SK-N-SH (cell line): ENCODE measurements at regions not wholly inside any gene's neighbourhood (a gene's known extent, or its start where the extent isn't known, plus 50 kb on each side); places are given as distances from the start of the nearest gene placed in this dataset.

Experiments
- CTCF ChIA-PET: fragments of 300-600, 350-600 bp; formaldehyde crosslinking; extraction: SDS; loops from one replicate; lab custom pipeline; 2021; lab: Yijun Ruan, JAX
- POLR2A ChIA-PET: fragments of 350-600 bp; sonication (Branson Sonifier 250); formaldehyde crosslinking; extraction: SDS; loops from one replicate; lab custom pipeline; 2020; ENCODE audit warnings: antibody characterized with exemption, inconsistent platforms; lab: Yijun Ruan, JAX
- DNase-seq: peaks from one replicate; pipeline ENCODE4 v3.0.0; 2012
- H2AFZ ChIP-seq: fragments of 200-600 bp; sonication (generic); 2 replicates; pipeline ENCODE4 v1.8.1; 2016; ENCODE audit warnings: antibody characterized with exemption, mild to moderate bottlenecking, low read depth
- H3F3A ChIP-seq: fragments of 200-600 bp; sonication (generic); replicated peaks from 2 replicates; pipeline ENCODE3; 2016; ENCODE audit warnings: antibody characterized with exemption, mild to moderate bottlenecking; ENCODE audit not compliant: insufficient read depth
- H3K27ac ChIP-seq, 2 experiments: fragments of 200-500 bp in 1 of 2; fragments of 200-600 bp in 1 of 2; sonication (Bioruptor generic) in 1 of 2; sonication (generic), shearing (Covaris generic) in 1 of 2; 2 replicates each; pipeline versions ENCODE4 v1.5.1 to v1.6.1; 2014 to 2016; ENCODE audit warnings: low read depth in 2 of 2, inconsistent platforms in 1 of 2, low read length in 1 of 2, mild to moderate bottlenecking in 1 of 2, mixed read lengths in 1 of 2
- H3K27me3 ChIP-seq: fragments of 200-600 bp; sonication (generic), shearing (Covaris generic); 2 replicates; pipeline ENCODE4 v1.6.1; 2016; ENCODE audit warnings: mixed run types; ENCODE audit not compliant: insufficient read depth
- H3K36me3 ChIP-seq, 2 experiments: fragments of 200-500 bp in 1 of 2; fragments of 200-600 bp in 1 of 2; sonication (Bioruptor generic) in 1 of 2; sonication (generic) in 1 of 2; replicated peaks in 1 of 2; 2 replicates each; pipeline versions ENCODE3 to v1.5.1; 2014 to 2016; ENCODE audit warnings: low read length in 1 of 2, mild to moderate bottlenecking in 1 of 2; ENCODE audit not compliant: insufficient read depth in 2 of 2, control insufficient read depth in 1 of 2
- H3K4me1 ChIP-seq, 2 experiments: fragments of 200-500 bp in 1 of 2; fragments of 200-600 bp in 1 of 2; sonication (Bioruptor generic) in 1 of 2; sonication (generic), shearing (Covaris generic) in 1 of 2; 2 replicates each; pipeline versions ENCODE4 v1.5.1 to v1.6.1; 2014 to 2016; ENCODE audit warnings: low read depth in 1 of 2, low read length in 1 of 2, mixed run types in 1 of 2; ENCODE audit not compliant: insufficient read depth in 2 of 2, control insufficient read depth in 1 of 2
- H3K4me2 ChIP-seq: fragments of 200-600 bp; sonication (generic), shearing (Covaris generic); 2 replicates; pipeline ENCODE4 v1.6.1; 2017; ENCODE audit warnings: mixed run types
- H3K4me3 ChIP-seq, 2 experiments: fragments of 200-500 bp in 1 of 2; fragments of 200-600 bp in 1 of 2; sonication (Bioruptor generic) in 1 of 2; sonication (generic), shearing (Covaris generic) in 1 of 2; 2 replicates each; pipeline versions ENCODE4 v1.5.1 to v1.8.1; 2014 to 2016; ENCODE audit warnings: low read depth in 2 of 2, inconsistent platforms in 1 of 2, low read length in 1 of 2, mild to moderate bottlenecking in 1 of 2, mixed read lengths in 1 of 2, moderate library complexity in 1 of 2
- H3K79me2 ChIP-seq: fragments of 200-600 bp; sonication (generic); 2 replicates; pipeline ENCODE4 v1.8.1; 2017; ENCODE audit warnings: mild to moderate bottlenecking; ENCODE audit not compliant: insufficient read depth
- H3K9ac ChIP-seq: fragments of 200-600 bp; sonication (generic); 2 replicates; pipeline ENCODE4 v1.6.1; 2017; ENCODE audit warnings: mixed run types
- H3K9me2 ChIP-seq: fragments of 200-600 bp; sonication (generic); 2 replicates; pipeline ENCODE4 v1.6.1; 2017; ENCODE audit warnings: mixed run types
- H3K9me3 ChIP-seq: fragments of 200-600 bp; sonication (generic); 2 replicates; pipeline ENCODE4 v1.6.1; 2017; ENCODE audit warnings: mixed run types, mild to moderate bottlenecking, moderate library complexity
- H4K20me1 ChIP-seq: fragments of 200-600 bp; sonication (generic); 2 replicates; pipeline ENCODE4 v1.6.1; 2017; ENCODE audit warnings: mild to moderate bottlenecking, mixed run types; ENCODE audit not compliant: insufficient read depth
- FOSL2 ChIP-seq: IDR thresholded peaks from 2 replicates; pipeline ENCODE4 v1.4.0; 2012; ENCODE audit warnings: low read depth, mild to moderate bottlenecking, moderate library complexity, borderline replicate concordance
- FOXM1 ChIP-seq: IDR thresholded peaks from 2 replicates; pipeline ENCODE4 v1.4.0; 2012; ENCODE audit warnings: low read depth, mild to moderate bottlenecking
- GABPA ChIP-seq: IDR thresholded peaks from 2 replicates; pipeline ENCODE4 v1.4.0; 2012; ENCODE audit warnings: low read depth, mild to moderate bottlenecking
- GATA2 ChIP-seq: sonication (generic); formaldehyde crosslinking; IDR thresholded peaks from 2 replicates; pipeline ENCODE4 v1.5.0; 2020; ENCODE audit warnings: mild to moderate bottlenecking, missing genetic modification reagents
- MXI1 ChIP-seq: IDR thresholded peaks from 2 replicates; pipeline ENCODE4 v1.6.1; 2012; ENCODE audit warnings: mild to moderate bottlenecking, low read depth, low read length, improper control_type of control experiment
- NFIC ChIP-seq: IDR thresholded peaks from 2 replicates; pipeline ENCODE4 v1.4.0; 2012; ENCODE audit warnings: borderline replicate concordance
- NRF1 ChIP-seq: IDR thresholded peaks from 2 replicates; pipeline ENCODE4 v1.6.1; 2012; ENCODE audit warnings: low read depth, mild to moderate bottlenecking, low read length
- POLR2AphosphoS5 ChIP-seq: IDR thresholded peaks from 2 replicates; pipeline ENCODE4 v1.6.1; 2012; ENCODE audit warnings: low read depth, low read length
- RAD21 ChIP-seq: IDR thresholded peaks from 2 replicates; pipeline ENCODE4 v1.6.1; 2012; ENCODE audit warnings: mild to moderate bottlenecking, low read length
- SIN3A ChIP-seq: IDR thresholded peaks from 2 replicates; pipeline ENCODE4 v1.6.1; 2012; ENCODE audit warnings: low read depth, mild to moderate bottlenecking, low read length, moderate library complexity, borderline replicate concordance
- SMC3 ChIP-seq: IDR thresholded peaks from 2 replicates; pipeline ENCODE4 v1.6.1; 2012; ENCODE audit warnings: low read depth, low read length, improper control_type of control experiment
- TCF12 ChIP-seq: IDR thresholded peaks from 2 replicates; pipeline ENCODE4 v1.4.0; 2012
- TEAD4 ChIP-seq: IDR thresholded peaks from 2 replicates; pipeline ENCODE4 v1.4.0; 2012; ENCODE audit warnings: mild to moderate bottlenecking, borderline replicate concordance; ENCODE audit not compliant: insufficient read depth
- YY1 ChIP-seq: IDR thresholded peaks from 2 replicates; pipeline ENCODE4 v1.4.0; 2012; ENCODE audit warnings: low read depth, mild to moderate bottlenecking
- WGBS: methylation state at CpG from one replicate; pipeline ENCODE4 v1.1.6; 2017; ENCODE audit warnings: low lambda C conversion rate; 5-methylcytosine and 5-hydroxymethylcytosine counted together
- TF ChIP-seq, protein P1 (sequence below): fragments of 200-600 bp; sonication (generic); IDR thresholded peaks from 2 replicates; pipeline ENCODE4 v1.6.1; 2017; ENCODE audit warnings: antibody characterized with exemption, mild to moderate bottlenecking, moderate library complexity
- TF ChIP-seq, protein P2 (sequence below): fragments of 150-350 bp; IDR thresholded peaks from 2 replicates; pipeline ENCODE4 v1.6.1; 2017; ENCODE audit warnings: antibody characterized with exemption, low read length, low read depth, borderline replicate concordance
- TF ChIP-seq, protein P3 (sequence below): IDR thresholded peaks from 2 replicates; pipeline ENCODE4 v1.6.1; 2012; ENCODE audit warnings: mild to moderate bottlenecking, low read depth, low read length, moderate library complexity
- TF ChIP-seq, protein P4 (sequence below): IDR thresholded peaks from 2 replicates; pipeline ENCODE4 v1.4.0; 2012; ENCODE audit warnings: low read depth, borderline replicate concordance

GRCh38 chr7:16060502-16060901 lies 360.8 kb downstream of the CRPPA start:
- H3K27me3 ChIP-seq = peaks cover 7% of the 10 kb centered on the region
- H2AFZ ChIP-seq = no peak overlapping the region
- H3K9ac ChIP-seq = no peak overlapping the region
- H3K4me2 ChIP-seq = no peak overlapping the region
- no peak for DNase-seq
- peaks cover 0 to 10% of the 10 kb centered on the region in 2 experiments; a peak in 2 of 4 replicates for H3K4me1 ChIP-seq
- H3K36me3 ChIP-seq = peaks cover 0 to 3% of the 10 kb centered on the region in 2 experiments
- no peaks in the 10 kb centered on the region for H3F3A ChIP-seq
- CTCF ChIA-PET = interaction anchor here (1.4 to 1.8 kb wide), 2 partner anchors 10 to 11 kb away, joined by 3 to 4 read pairs; no protein-coding TSS in a partner anchor
- no peaks in the 10 kb centered on the region for H4K20me1 ChIP-seq
- POLR2A ChIA-PET = no interaction called here
- TF ChIP-seq, protein P1, sequence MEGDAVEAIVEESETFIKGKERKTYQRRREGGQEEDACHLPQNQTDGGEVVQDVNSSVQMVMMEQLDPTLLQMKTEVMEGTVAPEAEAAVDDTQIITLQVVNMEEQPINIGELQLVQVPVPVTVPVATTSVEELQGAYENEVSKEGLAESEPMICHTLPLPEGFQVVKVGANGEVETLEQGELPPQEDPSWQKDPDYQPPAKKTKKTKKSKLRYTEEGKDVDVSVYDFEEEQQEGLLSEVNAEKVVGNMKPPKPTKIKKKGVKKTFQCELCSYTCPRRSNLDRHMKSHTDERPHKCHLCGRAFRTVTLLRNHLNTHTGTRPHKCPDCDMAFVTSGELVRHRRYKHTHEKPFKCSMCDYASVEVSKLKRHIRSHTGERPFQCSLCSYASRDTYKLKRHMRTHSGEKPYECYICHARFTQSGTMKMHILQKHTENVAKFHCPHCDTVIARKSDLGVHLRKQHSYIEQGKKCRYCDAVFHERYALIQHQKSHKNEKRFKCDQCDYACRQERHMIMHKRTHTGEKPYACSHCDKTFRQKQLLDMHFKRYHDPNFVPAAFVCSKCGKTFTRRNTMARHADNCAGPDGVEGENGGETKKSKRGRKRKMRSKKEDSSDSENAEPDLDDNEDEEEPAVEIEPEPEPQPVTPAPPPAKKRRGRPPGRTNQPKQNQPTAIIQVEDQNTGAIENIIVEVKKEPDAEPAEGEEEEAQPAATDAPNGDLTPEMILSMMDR = no peak
- no peak for TF ChIP-seq NRF1
- TF ChIP-seq FOXM1 = no peak
- TF ChIP-seq SIN3A = no peak
- TF ChIP-seq TCF12 = no peak
- TF ChIP-seq RAD21 = no peak
- TF ChIP-seq, protein P2, sequence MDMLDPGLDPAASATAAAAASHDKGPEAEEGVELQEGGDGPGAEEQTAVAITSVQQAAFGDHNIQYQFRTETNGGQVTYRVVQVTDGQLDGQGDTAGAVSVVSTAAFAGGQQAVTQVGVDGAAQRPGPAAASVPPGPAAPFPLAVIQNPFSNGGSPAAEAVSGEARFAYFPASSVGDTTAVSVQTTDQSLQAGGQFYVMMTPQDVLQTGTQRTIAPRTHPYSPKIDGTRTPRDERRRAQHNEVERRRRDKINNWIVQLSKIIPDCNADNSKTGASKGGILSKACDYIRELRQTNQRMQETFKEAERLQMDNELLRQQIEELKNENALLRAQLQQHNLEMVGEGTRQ = no peak
- TF ChIP-seq SMC3 = no peak
- no peak for TF ChIP-seq MXI1
- no peak for TF ChIP-seq GABPA
- TF ChIP-seq, all 33 proteins: peak for 0
- no peaks in the 10 kb centered on the region for H3K9me3 ChIP-seq
- no peak overlapping the region for H3K4me3 ChIP-seq
- no peaks in the 10 kb centered on the region; the same call in 1 of the 2 replicates for H3K9me2 ChIP-seq
- H3K79me2 ChIP-seq = no peaks in the 10 kb centered on the region
- no peak overlapping the region for H3K27ac ChIP-seq

GRCh38 chr7:16055263-16055976 lies 365.9 kb downstream of the CRPPA start:
- Histone ChIP-seq H3K27ac (no peak overlapping the region), H3K79me2 (no peaks in the 10 kb centered on the region), H3K4me3 (no peak overlapping the region), H3K9ac (no peak overlapping the region), H3K4me2 (0 out of 2 replicates have a peak overlapping the region, but pooled peaks have one; percentile 21), H3K9me2 (no peaks in the 10 kb centered on the region; the same call in 1 of the 2 replicates), H3K9me3 (no peaks in the 10 kb centered on the region), H2AFZ (no peak overlapping the region; the same call in 1 of the 2 replicates), H3K4me1 (no peaks in the 10 kb centered on the region), H4K20me1 (no peaks in the 10 kb centered on the region), H3K36me3 (peaks cover 0 to 3% of the 10 kb centered on the region in 2 experiments), H3F3A (no peaks in the 10 kb centered on the region), H3K27me3 (peaks cover 5% of the 10 kb centered on the region)
- CTCF ChIA-PET = interaction anchor here (1.3 kb wide), 1 partner anchor 23 kb away, joined by 3 read pairs; no protein-coding TSS in a partner anchor
- POLR2A ChIA-PET = no interaction called here
- 6% methylated on average over 2 of the region's 2 CpGs for WGBS
- no peak for DNase-seq
- TF ChIP-seq POLR2AphosphoS5 (no peak), GATA2 (CRISPR knock-in tag) (no peak), FOSL2 (no peak), NRF1 (no peak), YY1 (no peak), TEAD4 (no peak), NFIC (no peak)
- TF ChIP-seq, protein P3, sequence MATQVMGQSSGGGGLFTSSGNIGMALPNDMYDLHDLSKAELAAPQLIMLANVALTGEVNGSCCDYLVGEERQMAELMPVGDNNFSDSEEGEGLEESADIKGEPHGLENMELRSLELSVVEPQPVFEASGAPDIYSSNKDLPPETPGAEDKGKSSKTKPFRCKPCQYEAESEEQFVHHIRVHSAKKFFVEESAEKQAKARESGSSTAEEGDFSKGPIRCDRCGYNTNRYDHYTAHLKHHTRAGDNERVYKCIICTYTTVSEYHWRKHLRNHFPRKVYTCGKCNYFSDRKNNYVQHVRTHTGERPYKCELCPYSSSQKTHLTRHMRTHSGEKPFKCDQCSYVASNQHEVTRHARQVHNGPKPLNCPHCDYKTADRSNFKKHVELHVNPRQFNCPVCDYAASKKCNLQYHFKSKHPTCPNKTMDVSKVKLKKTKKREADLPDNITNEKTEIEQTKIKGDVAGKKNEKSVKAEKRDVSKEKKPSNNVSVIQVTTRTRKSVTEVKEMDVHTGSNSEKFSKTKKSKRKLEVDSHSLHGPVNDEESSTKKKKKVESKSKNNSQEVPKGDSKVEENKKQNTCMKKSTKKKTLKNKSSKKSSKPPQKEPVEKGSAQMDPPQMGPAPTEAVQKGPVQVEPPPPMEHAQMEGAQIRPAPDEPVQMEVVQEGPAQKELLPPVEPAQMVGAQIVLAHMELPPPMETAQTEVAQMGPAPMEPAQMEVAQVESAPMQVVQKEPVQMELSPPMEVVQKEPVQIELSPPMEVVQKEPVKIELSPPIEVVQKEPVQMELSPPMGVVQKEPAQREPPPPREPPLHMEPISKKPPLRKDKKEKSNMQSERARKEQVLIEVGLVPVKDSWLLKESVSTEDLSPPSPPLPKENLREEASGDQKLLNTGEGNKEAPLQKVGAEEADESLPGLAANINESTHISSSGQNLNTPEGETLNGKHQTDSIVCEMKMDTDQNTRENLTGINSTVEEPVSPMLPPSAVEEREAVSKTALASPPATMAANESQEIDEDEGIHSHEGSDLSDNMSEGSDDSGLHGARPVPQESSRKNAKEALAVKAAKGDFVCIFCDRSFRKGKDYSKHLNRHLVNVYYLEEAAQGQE = no peak
- TF ChIP-seq, protein P4, sequence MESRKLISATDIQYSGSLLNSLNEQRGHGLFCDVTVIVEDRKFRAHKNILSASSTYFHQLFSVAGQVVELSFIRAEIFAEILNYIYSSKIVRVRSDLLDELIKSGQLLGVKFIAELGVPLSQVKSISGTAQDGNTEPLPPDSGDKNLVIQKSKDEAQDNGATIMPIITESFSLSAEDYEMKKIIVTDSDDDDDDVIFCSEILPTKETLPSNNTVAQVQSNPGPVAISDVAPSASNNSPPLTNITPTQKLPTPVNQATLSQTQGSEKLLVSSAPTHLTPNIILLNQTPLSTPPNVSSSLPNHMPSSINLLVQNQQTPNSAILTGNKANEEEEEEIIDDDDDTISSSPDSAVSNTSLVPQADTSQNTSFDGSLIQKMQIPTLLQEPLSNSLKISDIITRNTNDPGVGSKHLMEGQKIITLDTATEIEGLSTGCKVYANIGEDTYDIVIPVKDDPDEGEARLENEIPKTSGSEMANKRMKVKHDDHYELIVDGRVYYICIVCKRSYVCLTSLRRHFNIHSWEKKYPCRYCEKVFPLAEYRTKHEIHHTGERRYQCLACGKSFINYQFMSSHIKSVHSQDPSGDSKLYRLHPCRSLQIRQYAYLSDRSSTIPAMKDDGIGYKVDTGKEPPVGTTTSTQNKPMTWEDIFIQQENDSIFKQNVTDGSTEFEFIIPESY = no peak
